ENCODE measurements at regions not wholly inside any gene's neighbourhood (a gene's known extent, or its start where the extent isn't known, plus 50 kb on each side); places are given as distances from the start of the nearest gene placed in this dataset.

- TF ChIP-seq, protein P1, sequence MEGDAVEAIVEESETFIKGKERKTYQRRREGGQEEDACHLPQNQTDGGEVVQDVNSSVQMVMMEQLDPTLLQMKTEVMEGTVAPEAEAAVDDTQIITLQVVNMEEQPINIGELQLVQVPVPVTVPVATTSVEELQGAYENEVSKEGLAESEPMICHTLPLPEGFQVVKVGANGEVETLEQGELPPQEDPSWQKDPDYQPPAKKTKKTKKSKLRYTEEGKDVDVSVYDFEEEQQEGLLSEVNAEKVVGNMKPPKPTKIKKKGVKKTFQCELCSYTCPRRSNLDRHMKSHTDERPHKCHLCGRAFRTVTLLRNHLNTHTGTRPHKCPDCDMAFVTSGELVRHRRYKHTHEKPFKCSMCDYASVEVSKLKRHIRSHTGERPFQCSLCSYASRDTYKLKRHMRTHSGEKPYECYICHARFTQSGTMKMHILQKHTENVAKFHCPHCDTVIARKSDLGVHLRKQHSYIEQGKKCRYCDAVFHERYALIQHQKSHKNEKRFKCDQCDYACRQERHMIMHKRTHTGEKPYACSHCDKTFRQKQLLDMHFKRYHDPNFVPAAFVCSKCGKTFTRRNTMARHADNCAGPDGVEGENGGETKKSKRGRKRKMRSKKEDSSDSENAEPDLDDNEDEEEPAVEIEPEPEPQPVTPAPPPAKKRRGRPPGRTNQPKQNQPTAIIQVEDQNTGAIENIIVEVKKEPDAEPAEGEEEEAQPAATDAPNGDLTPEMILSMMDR (IDR thresholded peaks at IDR 0.05; ENCODE audit: low read depth, low read length), result no peak
- TF ChIP-seq EZH2phosphoT487 (IDR thresholded peaks at IDR 0.05; ENCODE audit: low read depth), result no peak
These were observed 1308.8 kb downstream of the EFNA5 start for GRCh38 chr5:106361905-106362304.
